GM12865 (cell line): ENCODE measurements at regions not wholly inside any gene's neighbourhood (a gene's known extent, or its start where the extent isn't known, plus 50 kb on each side); places are given as distances from the start of the nearest gene placed in this dataset.

Source experiments
- DNase-seq: peaks from one replicate; pipeline ENCODE4 v3.0.0; 2010; ENCODE audit warnings: low read depth
- H3K4me3 ChIP-seq: 2 replicates; pipeline ENCODE4 v1.5.1; 2011; ENCODE audit warnings: mild to moderate bottlenecking, low read depth, low read length, control low read depth
- CTCF ChIP-seq: IDR thresholded peaks from 2 replicates; pipeline ENCODE4 v1.5.1; 2011; ENCODE audit warnings: low read length, control low read depth, low read depth, inconsistent platforms; ENCODE audit not compliant: insufficient read depth; ENCODE audit errors: missing control alignments

- H3K4me3 ChIP-seq: no peak overlapping the region
- DNase-seq: no peak
- no peak for TF ChIP-seq CTCF
These were observed 308.7 kb downstream of the PRDM5 start for GRCh38 chr4:120613778-120614177.

DNA sequence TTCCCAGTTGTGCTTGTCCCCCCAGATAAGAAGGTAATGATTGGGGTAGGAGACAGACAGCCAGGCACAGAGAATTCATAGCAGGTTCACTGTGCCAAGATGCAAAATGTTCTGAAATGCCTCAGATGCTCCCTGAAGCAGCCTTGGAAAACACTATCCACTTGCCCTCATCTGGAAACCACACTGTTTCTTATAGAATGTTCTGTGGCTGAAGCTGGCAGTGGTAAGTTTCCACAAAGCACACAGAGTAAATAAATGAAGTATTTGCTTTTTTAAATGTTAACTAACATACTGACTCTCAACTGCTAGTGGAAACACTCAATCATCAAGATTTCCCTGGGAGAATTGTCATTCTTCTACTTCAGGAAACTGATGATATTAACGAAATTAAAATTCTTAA lies 311.4 kb downstream of the PRDM5 start:
- TF ChIP-seq CTCF: no peak
- H3K4me3 ChIP-seq: no peak overlapping the region
- DNase-seq: no peak

DNA sequence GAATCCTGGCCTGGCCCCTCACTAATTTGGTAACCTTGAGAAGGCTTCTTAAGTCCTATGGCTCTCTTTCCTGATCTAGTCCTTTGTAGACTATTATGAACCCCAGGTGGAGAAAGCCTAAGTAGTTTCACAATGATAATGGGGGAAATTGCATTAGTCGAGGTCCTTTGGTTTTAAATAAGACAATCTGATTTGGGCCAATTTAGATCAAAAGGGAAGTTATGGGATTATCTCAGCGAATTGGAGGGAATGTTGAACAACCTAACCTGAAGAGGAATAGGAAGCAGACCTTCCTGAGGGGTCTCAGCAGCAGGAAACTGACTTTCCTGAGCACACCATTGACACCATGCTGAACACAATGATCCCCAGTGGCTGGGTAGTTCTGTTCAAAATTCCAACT lies 331.5 kb downstream of the PRDM5 start:
- no peak for DNase-seq
- H3K4me3 ChIP-seq: no peak overlapping the region
- no peak for TF ChIP-seq CTCF

DNA sequence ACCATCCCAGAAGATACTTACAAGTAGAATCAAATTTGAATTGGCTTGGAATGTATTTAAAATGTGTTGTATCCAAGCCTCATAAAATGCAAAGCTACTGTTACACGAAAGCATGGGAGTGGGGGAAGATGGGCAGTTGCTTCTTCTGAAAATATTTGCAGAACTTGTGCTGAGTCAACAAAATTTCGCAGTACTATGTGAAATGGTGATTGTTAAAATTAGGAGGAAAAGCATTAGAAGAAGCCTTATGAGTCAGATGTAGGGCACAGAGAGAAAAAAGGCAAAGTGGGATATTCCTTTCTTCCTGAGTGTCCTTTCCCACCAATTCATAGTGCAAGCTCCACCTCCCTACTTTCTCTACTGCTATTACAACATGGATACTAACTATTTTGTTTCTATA lies 332.7 kb downstream of the PRDM5 start:
- no peak for DNase-seq
- no peak overlapping the region for H3K4me3 ChIP-seq
- TF ChIP-seq CTCF: no peak

DNA sequence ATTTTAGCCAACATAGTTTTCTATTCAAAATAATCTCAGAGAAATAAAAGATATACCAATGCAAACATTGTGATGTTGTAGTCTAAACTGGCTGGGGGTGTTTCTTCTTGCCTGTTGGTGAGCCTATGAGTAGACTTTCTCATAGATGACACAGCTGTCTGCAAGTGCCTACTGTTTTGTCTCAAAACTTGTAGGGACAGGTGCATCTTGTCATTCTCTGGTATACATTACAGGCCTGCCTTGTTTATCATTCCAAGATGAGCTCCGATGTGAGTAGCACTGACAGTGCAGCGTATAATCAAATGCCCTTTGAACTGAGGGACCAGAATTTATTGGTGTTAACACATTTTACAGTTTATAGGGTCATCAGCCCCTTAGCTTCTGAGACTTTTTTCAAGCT lies 353.8 kb downstream of the PRDM5 start:
- TF ChIP-seq CTCF: no peak
- DNase-seq: no peak
- no peak overlapping the region for H3K4me3 ChIP-seq

- no peak for TF ChIP-seq CTCF
- DNase-seq: no peak
- H3K4me3 ChIP-seq: no peak overlapping the region
These were observed 360.9 kb downstream of the PRDM5 start for GRCh38 chr4:120561648-120562047.

DNA sequence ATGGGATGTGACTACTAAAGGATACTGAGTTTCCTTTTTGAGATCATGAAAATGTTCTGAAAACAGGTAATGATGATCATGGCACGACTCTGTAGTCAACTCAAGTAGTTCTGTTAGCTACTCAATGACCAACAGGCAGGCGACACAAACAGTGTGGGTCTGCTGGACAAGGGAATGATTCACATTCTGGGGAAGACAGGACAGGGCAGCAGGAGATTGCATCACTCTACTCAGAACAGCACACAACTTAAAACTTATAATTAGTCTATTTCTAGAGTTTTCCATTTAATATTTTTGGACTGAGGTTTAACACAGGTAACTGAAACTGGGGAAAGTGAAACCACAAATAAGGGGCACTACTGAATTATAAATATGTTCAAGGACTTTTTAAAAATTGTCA lies 365.2 kb downstream of the PRDM5 start:
- TF ChIP-seq CTCF: no peak
- H3K4me3 ChIP-seq: no peak overlapping the region
- DNase-seq: no peak
